PC-3 (cell line): ENCODE measurements at regions not wholly inside any gene's neighbourhood (a gene's known extent, or its start where the extent isn't known, plus 50 kb on each side); places are given as distances from the start of the nearest gene placed in this dataset.

ENCODE experiments used
- ATAC-seq: fragments of 200-7000 bp; cut with Tn5 transposase; 2 replicates; pipeline ENCODE4 v1.9.1; 2020; ENCODE audit warnings: mild to moderate bottlenecking, moderate library complexity
- BruUV-seq: library from RNA; stranded (reverse); fragments of 400-500 nt; replicated peaks from 2 replicates; lab custom pipeline; 2021; lab: Mats Ljungman, UMichigan
- CTCF ChIA-PET: fragments of 300-600 bp; sonication (Branson Sonifier 250); formaldehyde crosslinking; loops from one replicate; lab custom pipeline; 2022; ENCODE audit warnings: antibody characterized with exemption; lab: Charles Lee
- POLR2A ChIA-PET: fragments of 300-600 bp; sonication (Branson Sonifier 250); formaldehyde crosslinking; loops from one replicate; lab custom pipeline; 2022; ENCODE audit warnings: antibody characterized with exemption; ENCODE audit not compliant: unreplicated experiment; lab: Charles Lee
- DNase-seq: peaks from one replicate; pipeline ENCODE4 v3.0.0-alpha.2; 2015
- H2AFZ ChIP-seq: fragments of 300-600 bp; sonication (generic); 2 replicates; pipeline ENCODE4 v1.6.0; 2016; ENCODE audit warnings: antibody characterized with exemption, low read length
- H3F3A ChIP-seq: fragments of 300-600 bp; sonication (generic); one replicate; pipeline ENCODE4 v1.6.0; 2017; ENCODE audit warnings: antibody characterized with exemption, low read length, control low read depth, mild to moderate bottlenecking; ENCODE audit not compliant: unreplicated experiment
- H3K27ac ChIP-seq: fragments of 300-600 bp; sonication (generic); 2 replicates; pipeline ENCODE4 v1.5.1; 2016; ENCODE audit warnings: mild to moderate bottlenecking, low read length
- H3K27me3 ChIP-seq: fragments of 300-600 bp; sonication (generic); 2 replicates; pipeline ENCODE4 v1.6.1; 2016; ENCODE audit warnings: low read length, mixed read lengths
- H3K36me3 ChIP-seq: fragments of 300-600 bp; sonication (generic); 2 replicates; pipeline ENCODE4 v1.6.1; 2016; ENCODE audit warnings: low read depth, mixed run types, low read length, mixed read lengths
- H3K4me1 ChIP-seq: fragments of 300-600 bp; sonication (generic); 2 replicates; pipeline ENCODE4 v1.5.1; 2016; ENCODE audit warnings: low read length; ENCODE audit not compliant: insufficient read depth
- H3K4me2 ChIP-seq: fragments of 300-600 bp; sonication (generic); 2 replicates; pipeline ENCODE4 v1.6.0; 2016; ENCODE audit warnings: low read length
- H3K4me3 ChIP-seq: fragments of 300-600 bp; sonication (generic); 2 replicates; pipeline ENCODE4 v1.5.1; 2016; ENCODE audit warnings: mild to moderate bottlenecking, low read length, mixed read lengths
- H3K79me2 ChIP-seq: fragments of 300-600 bp; sonication (generic); 2 replicates; pipeline ENCODE4 v1.6.1; 2017; ENCODE audit warnings: low read length, mixed read lengths
- H3K9ac ChIP-seq: fragments of 300-600 bp; sonication (generic); 2 replicates; pipeline ENCODE4 v1.6.0; 2016; ENCODE audit warnings: mild to moderate bottlenecking, low read length
- H3K9me2 ChIP-seq: fragments of 300-600 bp; sonication (generic); replicated peaks from 2 replicates; pipeline ENCODE4 v1.6.1; 2016; ENCODE audit warnings: mixed run types, low read length, mixed read lengths
- H3K9me3 ChIP-seq: fragments of 300-600 bp; sonication (generic); 2 replicates; pipeline ENCODE4 v1.6.1; 2016; ENCODE audit warnings: low read length, mixed read lengths
- H4K20me1 ChIP-seq: fragments of 300-600 bp; sonication (generic); 2 replicates; pipeline ENCODE4 v1.6.1; 2016; ENCODE audit warnings: low read length, mixed read lengths
- EZH2 ChIP-seq: fragments of 300-600 bp; sonication (generic); IDR thresholded peaks from one replicate; pipeline ENCODE4 v1.6.1; 2017; ENCODE audit warnings: antibody characterized with exemption, mild to moderate bottlenecking, low read length; ENCODE audit not compliant: unreplicated experiment
- EZH2phosphoT487 ChIP-seq: fragments of 300-600 bp; sonication (generic); IDR thresholded peaks from 2 replicates; pipeline ENCODE4 v1.6.1; 2018; ENCODE audit warnings: mild to moderate bottlenecking, antibody characterized with exemption, low read length, borderline replicate concordance
- intact Hi-C: fragments of 100-400 bp; cut with micrococcal nuclease; formaldehyde crosslinking; loops from 2 replicates; pipeline ENCODE4 v1.9.0; 2023
- TF ChIP-seq, protein P1 (sequence below): fragments of 300-600 bp; sonication (generic); conservative IDR thresholded peaks from 2 replicates; pipeline ENCODE4 v1.5.1; 2017; ENCODE audit warnings: antibody characterized with exemption, low read depth, mild to moderate bottlenecking, low read length

DNA sequence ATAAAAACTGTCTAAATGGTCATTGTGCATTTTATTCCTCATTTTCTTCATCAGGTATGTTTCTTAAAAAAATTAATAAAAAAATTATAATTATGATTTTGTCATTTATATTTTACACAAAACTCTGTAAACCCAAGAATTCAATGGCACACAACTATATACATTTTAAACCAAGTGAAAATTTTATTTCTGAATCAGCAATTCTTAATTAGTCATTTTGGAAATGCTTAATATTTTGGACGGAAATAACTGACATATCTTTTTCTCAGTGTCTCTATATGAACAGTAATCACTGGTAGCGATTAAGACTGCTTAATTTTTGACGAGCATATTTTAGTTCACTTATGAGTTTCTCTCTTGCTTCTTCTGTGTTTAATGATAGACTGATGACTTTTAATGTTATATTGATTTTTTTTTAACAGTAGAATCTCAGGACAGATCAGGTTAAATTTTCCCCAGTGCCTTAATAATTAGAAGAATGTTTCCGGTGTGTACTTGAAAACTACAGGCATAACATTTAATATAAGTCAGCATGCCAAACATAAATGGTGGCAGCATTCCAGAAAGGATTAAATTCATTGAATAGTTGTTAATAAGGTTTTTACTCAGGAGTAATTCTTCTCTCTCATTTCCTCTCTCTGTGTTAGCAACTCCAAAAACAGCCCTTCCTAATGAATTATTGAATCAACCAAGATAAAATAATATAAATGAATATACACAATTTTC is 644.7 kb upstream of the CDH6 start:
- Histone ChIP-seq H4K20me1 (no peaks in the 10 kb centered on the region), H3K9ac (no peak overlapping the region), H3F3A (no peaks in the 10 kb centered on the region), H3K36me3 (no peaks in the 10 kb centered on the region), H3K27me3 (no peaks in the 10 kb centered on the region), H3K4me2 (no peak overlapping the region), H2AFZ (no peak overlapping the region), H3K79me2 (no peaks in the 10 kb centered on the region), H3K4me3 (no peak overlapping the region), H3K9me2 (no peaks in the 10 kb centered on the region), H3K27ac (no peak overlapping the region), H3K4me1 (no peaks in the 10 kb centered on the region), H3K9me3 (no peaks in the 10 kb centered on the region)
- ATAC-seq (no peak), DNase-seq (no peak)
- CTCF ChIA-PET = no interaction called here
- TF ChIP-seq EZH2 (no peak), EZH2phosphoT487 (no peak)
- TF ChIP-seq, protein P1, sequence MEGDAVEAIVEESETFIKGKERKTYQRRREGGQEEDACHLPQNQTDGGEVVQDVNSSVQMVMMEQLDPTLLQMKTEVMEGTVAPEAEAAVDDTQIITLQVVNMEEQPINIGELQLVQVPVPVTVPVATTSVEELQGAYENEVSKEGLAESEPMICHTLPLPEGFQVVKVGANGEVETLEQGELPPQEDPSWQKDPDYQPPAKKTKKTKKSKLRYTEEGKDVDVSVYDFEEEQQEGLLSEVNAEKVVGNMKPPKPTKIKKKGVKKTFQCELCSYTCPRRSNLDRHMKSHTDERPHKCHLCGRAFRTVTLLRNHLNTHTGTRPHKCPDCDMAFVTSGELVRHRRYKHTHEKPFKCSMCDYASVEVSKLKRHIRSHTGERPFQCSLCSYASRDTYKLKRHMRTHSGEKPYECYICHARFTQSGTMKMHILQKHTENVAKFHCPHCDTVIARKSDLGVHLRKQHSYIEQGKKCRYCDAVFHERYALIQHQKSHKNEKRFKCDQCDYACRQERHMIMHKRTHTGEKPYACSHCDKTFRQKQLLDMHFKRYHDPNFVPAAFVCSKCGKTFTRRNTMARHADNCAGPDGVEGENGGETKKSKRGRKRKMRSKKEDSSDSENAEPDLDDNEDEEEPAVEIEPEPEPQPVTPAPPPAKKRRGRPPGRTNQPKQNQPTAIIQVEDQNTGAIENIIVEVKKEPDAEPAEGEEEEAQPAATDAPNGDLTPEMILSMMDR = no peak
- intact Hi-C loops = no loop called here
- no TSS peak for BruUV-seq
- POLR2A ChIA-PET = no interaction called here

DNA sequence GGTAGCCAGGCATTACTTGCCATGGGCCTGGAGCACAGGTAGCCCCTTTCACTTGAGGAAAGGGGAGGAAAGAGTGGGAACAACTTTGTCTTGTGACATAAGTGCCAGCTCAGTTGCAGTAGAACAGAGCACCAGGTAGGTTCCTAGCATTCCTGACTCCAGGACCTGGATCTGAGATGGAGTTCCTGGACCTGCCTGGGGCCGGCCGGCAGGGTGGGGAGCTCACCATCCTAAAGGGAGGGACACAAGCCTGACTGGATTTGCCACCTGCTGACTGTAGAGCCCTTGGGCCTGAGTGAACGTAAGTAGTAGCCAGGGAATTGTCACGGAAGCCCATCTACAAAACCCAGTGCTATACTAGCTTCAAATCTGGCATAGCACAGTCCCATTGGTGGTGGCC is 653.3 kb upstream of the CDH6 start:
- ChIA-PET POLR2A (no interaction called here), CTCF (no interaction called here)
- Histone ChIP-seq H3K4me1 (no peaks in the 10 kb centered on the region), H3K79me2 (no peaks in the 10 kb centered on the region), H3K27me3 (no peaks in the 10 kb centered on the region), H3K4me3 (no peak overlapping the region), H3K36me3 (no peaks in the 10 kb centered on the region), H3K4me2 (no peak overlapping the region), H3K27ac (no peak overlapping the region), H3K9me2 (no peaks in the 10 kb centered on the region), H3F3A (no peaks in the 10 kb centered on the region), H3K9ac (no peak overlapping the region), H4K20me1 (no peaks in the 10 kb centered on the region), H3K9me3 (no peaks in the 10 kb centered on the region), H2AFZ (no peak overlapping the region)
- TF ChIP-seq, protein P1 = no peak
- no peak for TF ChIP-seq EZH2phosphoT487
- BruUV-seq = no TSS peak
- ATAC-seq = no peak
- intact Hi-C loops = no loop called here
- DNase-seq = no peak

DNA sequence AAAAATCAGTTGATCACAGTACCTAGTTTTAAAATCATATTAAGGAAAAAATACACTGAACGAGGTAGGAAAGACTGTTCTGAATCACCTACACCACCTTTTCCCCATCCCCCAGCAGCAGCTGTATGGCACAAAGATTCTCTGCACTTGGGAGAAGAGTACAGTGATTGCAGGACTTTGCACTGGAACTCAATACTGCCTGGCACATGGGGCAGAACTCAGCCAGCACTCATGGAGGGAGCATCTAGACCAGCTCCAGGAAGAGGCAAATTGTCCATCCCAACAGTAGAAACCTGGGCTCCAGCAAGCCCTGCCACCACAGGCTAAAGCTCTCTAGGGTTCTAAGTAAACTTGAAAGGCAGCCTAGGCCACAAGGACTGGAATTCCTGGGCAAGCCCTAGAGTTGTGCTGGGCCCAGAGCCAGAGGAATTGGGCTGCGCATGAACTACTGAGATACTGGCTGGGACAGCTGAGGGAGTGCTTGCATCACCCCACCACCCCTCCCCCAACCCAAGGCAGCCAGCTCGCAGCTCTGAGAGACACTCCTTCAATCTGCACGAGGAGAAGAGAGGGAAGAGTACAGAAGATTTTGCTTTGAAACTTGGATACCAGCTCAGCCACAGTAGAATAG is 654.4 kb upstream of the CDH6 start:
- H3K4me2 ChIP-seq = no peak overlapping the region
- H3K27ac ChIP-seq = no peak overlapping the region
- no peaks in the 10 kb centered on the region for H3K4me1 ChIP-seq
- ChIA-PET POLR2A (no interaction called here), CTCF (no interaction called here)
- no peaks in the 10 kb centered on the region for H3K9me2 ChIP-seq
- H2AFZ ChIP-seq = no peak overlapping the region
- no peaks in the 10 kb centered on the region for H3K27me3 ChIP-seq
- H3K4me3 ChIP-seq = no peak overlapping the region
- no peaks in the 10 kb centered on the region for H3K79me2 ChIP-seq
- ATAC-seq = no peak
- TF ChIP-seq, protein P1 = no peak
- TF ChIP-seq EZH2 (no peak), EZH2phosphoT487 (no peak)
- no peaks in the 10 kb centered on the region for H3F3A ChIP-seq
- H3K9ac ChIP-seq = no peak overlapping the region
- H3K36me3 ChIP-seq = no peaks in the 10 kb centered on the region
- H3K9me3 ChIP-seq = no peaks in the 10 kb centered on the region
- peak; percentile 18 for DNase-seq
- intact Hi-C loops = no loop called here
- H4K20me1 ChIP-seq = no peaks in the 10 kb centered on the region
- no TSS peak for BruUV-seq
